ENCODE measurements at regions not wholly inside any gene's neighbourhood (a gene's known extent, or its start where the extent isn't known, plus 50 kb on each side); places are given as distances from the start of the nearest gene placed in this dataset.

- no peaks in the 10 kb centered on the region for H3K4me1 Mint-ChIP-seq (ENCODE audit: low read depth in 2 of 2)
- no peaks in the 10 kb centered on the region for H3K9me3 Mint-ChIP-seq
- H3K36me3 Mint-ChIP-seq, result no peaks in the 10 kb centered on the region
- H3K27me3 Mint-ChIP-seq, result peaks cover 0 to 9% of the 10 kb centered on the region in 2 donors
- no peak for ATAC-seq
- H3K4me3 Mint-ChIP-seq, result no peak overlapping the region
- no peak overlapping the region for H3K27ac Mint-ChIP-seq
- DNase-seq (ENCODE audit: low spot score), result no peak
Measured at GRCh38 chr11:111123463-111124398, 121.8 kb upstream of the POU2AF2 start.

- no peaks in the 10 kb centered on the region for H3K27me3 Mint-ChIP-seq
- DNase-seq (ENCODE audit: low spot score), result no peak
- no peaks in the 10 kb centered on the region for H3K9me3 Mint-ChIP-seq
Measured at GRCh38 chr11:111120696-111121302, 124.7 kb upstream of the POU2AF2 start.

GRCh38 chr11:111120161-111120560 lies 125.4 kb upstream of the POU2AF2 start:
- no peak for DNase-seq (ENCODE audit: low spot score)
- no peak for ATAC-seq
- H3K36me3 Mint-ChIP-seq, result no peaks in the 10 kb centered on the region
- H3K27me3 Mint-ChIP-seq, result no peaks in the 10 kb centered on the region
- H3K4me3 Mint-ChIP-seq, result no peak overlapping the region
- H3K4me1 Mint-ChIP-seq (ENCODE audit: low read depth in 2 of 2), result no peaks in the 10 kb centered on the region
- no peaks in the 10 kb centered on the region for H3K9me3 Mint-ChIP-seq
- no peak overlapping the region for H3K27ac Mint-ChIP-seq

More at GRCh38 chr11:111120696-111121302, 124.7 kb upstream of the POU2AF2 start:
- no peak for ATAC-seq
- Mint-ChIP-seq H3K36me3 (no peaks in the 10 kb centered on the region), H3K4me1 (ENCODE audit: low read depth in 2 of 2) (no peaks in the 10 kb centered on the region), H3K4me3 (no peak overlapping the region), H3K27ac (no peak overlapping the region)

- Mint-ChIP-seq H3K27ac (no peak overlapping the region), H3K27me3 (no peaks in the 10 kb centered on the region), H3K9me3 (no peaks in the 10 kb centered on the region), H3K4me3 (no peak overlapping the region), H3K36me3 (no peaks in the 10 kb centered on the region), H3K4me1 (ENCODE audit: low read depth in 2 of 2) (no peaks in the 10 kb centered on the region)
- no peak for ATAC-seq
- no peak for DNase-seq (ENCODE audit: low spot score)
Measured at GRCh38 chr11:111119751-111120150, 125.8 kb upstream of the POU2AF2 start.

- H3K4me3 Mint-ChIP-seq, result no peak overlapping the region
- H3K27me3 Mint-ChIP-seq, result peaks cover 2 to 8% of the 10 kb centered on the region in 2 donors
- H3K9me3 Mint-ChIP-seq, result no peaks in the 10 kb centered on the region
- ATAC-seq, result no peak
- H3K4me1 Mint-ChIP-seq (ENCODE audit: low read depth in 2 of 2), result no peaks in the 10 kb centered on the region
- no peak overlapping the region for H3K27ac Mint-ChIP-seq
- H3K36me3 Mint-ChIP-seq, result no peaks in the 10 kb centered on the region
- no peak for DNase-seq (ENCODE audit: low spot score)
Measured at GRCh38 chr11:111115890-111116289, 129.6 kb upstream of the POU2AF2 start.

GRCh38 chr11:111114091-111114490 lies 131.4 kb upstream of the POU2AF2 start:
- Mint-ChIP-seq H3K27ac (no peak overlapping the region), H3K4me1 (ENCODE audit: low read depth in 2 of 2) (no peaks in the 10 kb centered on the region), H3K27me3 (peaks cover 2 to 8% of the 10 kb centered on the region in 2 donors)

GRCh38 chr11:111112614-111113013 lies 132.9 kb upstream of the POU2AF2 start:
- Mint-ChIP-seq H3K36me3 (no peaks in the 10 kb centered on the region), H3K27me3 (peaks cover 2 to 8% of the 10 kb centered on the region in 2 donors), H3K4me1 (ENCODE audit: low read depth in 2 of 2) (no peaks in the 10 kb centered on the region), H3K27ac (no peak overlapping the region), H3K4me3 (no peak overlapping the region), H3K9me3 (no peaks in the 10 kb centered on the region)
- no peak for ATAC-seq
- DNase-seq (ENCODE audit: low spot score), result no peak

More at GRCh38 chr11:111114091-111114490, 131.4 kb upstream of the POU2AF2 start:
- Mint-ChIP-seq H3K36me3 (no peaks in the 10 kb centered on the region), H3K9me3 (no peaks in the 10 kb centered on the region), H3K4me3 (no peak overlapping the region)
- DNase-seq (ENCODE audit: low spot score) (no peak), ATAC-seq (no peak)

GRCh38 chr11:111107501-111107900 lies 138.0 kb upstream of the POU2AF2 start:
- H3K36me3 Mint-ChIP-seq, result no peaks in the 10 kb centered on the region
- peaks cover 6 to 23% of the 10 kb centered on the region in 2 donors for H3K27me3 Mint-ChIP-seq
- ATAC-seq (no peak), DNase-seq (ENCODE audit: low spot score) (no peak)
- no peaks in the 10 kb centered on the region for H3K4me1 Mint-ChIP-seq (ENCODE audit: low read depth in 2 of 2)
- H3K9me3 Mint-ChIP-seq, result peaks cover 4% of the 10 kb centered on the region
- H3K27ac Mint-ChIP-seq, result no peak overlapping the region
- no peak overlapping the region for H3K4me3 Mint-ChIP-seq

- no peaks in the 10 kb centered on the region for H3K4me1 Mint-ChIP-seq (ENCODE audit: low read depth in 2 of 2)
- no peak overlapping the region for H3K4me3 Mint-ChIP-seq
- no peaks in the 10 kb centered on the region for H3K36me3 Mint-ChIP-seq
- ATAC-seq, result no peak
- H3K27me3 Mint-ChIP-seq, result peaks cover 4 to 16% of the 10 kb centered on the region in 2 donors
- peaks cover 4% of the 10 kb centered on the region for H3K9me3 Mint-ChIP-seq
- no peak overlapping the region for H3K27ac Mint-ChIP-seq
- no peak for DNase-seq (ENCODE audit: low spot score)
Measured at GRCh38 chr11:111106641-111107040, 138.9 kb upstream of the POU2AF2 start.

- Mint-ChIP-seq H3K27ac (no peak overlapping the region), H3K9me3 (peaks cover 4% of the 10 kb centered on the region), H3K27me3 (peaks cover 4 to 16% of the 10 kb centered on the region in 2 donors), H3K4me1 (ENCODE audit: low read depth in 2 of 2) (no peaks in the 10 kb centered on the region), H3K36me3 (no peaks in the 10 kb centered on the region), H3K4me3 (no peak overlapping the region)
- ATAC-seq (no peak), DNase-seq (ENCODE audit: low spot score) (no peak)
Measured at GRCh38 chr11:111105566-111105965, 140.0 kb upstream of the POU2AF2 start.

GRCh38 chr11:111104185-111104584 lies 141.3 kb upstream of the POU2AF2 start:
- no peak overlapping the region for H3K4me3 Mint-ChIP-seq

GRCh38 chr11:111101881-111102280 lies 143.6 kb upstream of the POU2AF2 start:
- no peak for ATAC-seq
- peaks cover 6 to 16% of the 10 kb centered on the region in 2 donors for H3K27me3 Mint-ChIP-seq
- DNase-seq (ENCODE audit: low spot score), result no peak

More at GRCh38 chr11:111104185-111104584, 141.3 kb upstream of the POU2AF2 start:
- no peak for DNase-seq (ENCODE audit: low spot score)
- Mint-ChIP-seq H3K9me3 (peaks cover 4% of the 10 kb centered on the region), H3K27me3 (peaks cover 6 to 16% of the 10 kb centered on the region in 2 donors), H3K4me1 (ENCODE audit: low read depth in 2 of 2) (no peaks in the 10 kb centered on the region), H3K27ac (no peak overlapping the region), H3K36me3 (no peaks in the 10 kb centered on the region)
- no peak for ATAC-seq

GRCh38 chr11:111099028-111099713 lies 146.4 kb upstream of the POU2AF2 start:
- Mint-ChIP-seq H3K36me3 (no peaks in the 10 kb centered on the region), H3K27ac (no peak overlapping the region), H3K27me3 (peaks cover 4 to 16% of the 10 kb centered on the region in 2 donors), H3K4me3 (no peak overlapping the region), H3K4me1 (ENCODE audit: low read depth in 2 of 2) (no peaks in the 10 kb centered on the region), H3K9me3 (no peaks in the 10 kb centered on the region)
- DNase-seq (ENCODE audit: low spot score) (no peak), ATAC-seq (no peak)

More at GRCh38 chr11:111101881-111102280, 143.6 kb upstream of the POU2AF2 start:
- H3K27ac Mint-ChIP-seq, result no peak overlapping the region
- H3K4me3 Mint-ChIP-seq, result no peak overlapping the region
- H3K36me3 Mint-ChIP-seq, result no peaks in the 10 kb centered on the region
- peaks cover 4% of the 10 kb centered on the region for H3K9me3 Mint-ChIP-seq
- no peaks in the 10 kb centered on the region for H3K4me1 Mint-ChIP-seq (ENCODE audit: low read depth in 2 of 2)

GRCh38 chr11:111098091-111098490 lies 147.4 kb upstream of the POU2AF2 start:
- peaks cover 4 to 6% of the 10 kb centered on the region in 2 donors for H3K27me3 Mint-ChIP-seq
- no peak overlapping the region for H3K4me3 Mint-ChIP-seq
- no peak overlapping the region for H3K27ac Mint-ChIP-seq
- no peaks in the 10 kb centered on the region for H3K4me1 Mint-ChIP-seq (ENCODE audit: low read depth in 2 of 2)
- no peaks in the 10 kb centered on the region for H3K9me3 Mint-ChIP-seq
- ATAC-seq (no peak), DNase-seq (ENCODE audit: low spot score) (no peak)
- no peaks in the 10 kb centered on the region for H3K36me3 Mint-ChIP-seq

All from natural killer cell treated with Interleukin-12 subunit alpha and Interleukin-12 subunit beta and Interleukin-15 and Interleukin-18, amount 100 ng/mL, for 72 hours (primary cell).